ENCODE measurements at regions not wholly inside any gene's neighbourhood (a gene's known extent, or its start where the extent isn't known, plus 50 kb on each side); places are given as distances from the start of the nearest gene placed in this dataset.

- no peaks in the 10 kb centered on the region for H3K79me2 ChIP-seq (ENCODE audit: control insufficient read depth, insufficient read depth, low read length)
- intact Hi-C loops (cut with micrococcal nuclease): no loop called here
- peak; percentile 66 for FAIRE-seq
- H3K4me2 ChIP-seq (ENCODE audit: insufficient read depth, low read length): no peak overlapping the region
- no peaks in the 10 kb centered on the region for H3K9me3 ChIP-seq (replicated peaks; ENCODE audit: control insufficient read depth, insufficient read depth, low read length)
- BruUV-seq (replicated peaks): no TSS peak
- no peaks in the 10 kb centered on the region for H3K27me3 ChIP-seq (ENCODE audit: control insufficient read depth in 2 of 2, insufficient read depth in 2 of 2, low read length in 2 of 2)
- no peak overlapping the region for H2AFZ ChIP-seq (ENCODE audit: low read depth, low read length)
- no peaks in the 10 kb centered on the region for H4K20me1 ChIP-seq (replicated peaks; ENCODE audit: control insufficient read depth, extremely low read depth, insufficient read depth, low read length)
- dilution Hi-C loops (cut with MboI; ENCODE audit: extremely low pct_ligation_motif_present, low sequenced_read_pairs): no loop called here
- H3K9ac ChIP-seq (replicated peaks; ENCODE audit: extremely low read depth, insufficient read depth, low read length): no peak overlapping the region
- H3K36me3 ChIP-seq (ENCODE audit: control insufficient read depth in 2 of 2, extremely low read depth in 1 of 2, insufficient read depth in 2 of 2, low read length in 2 of 2): no peaks in the 10 kb centered on the region
- H3K27ac ChIP-seq (ENCODE audit: insufficient read depth, low read depth, low read length): no peak overlapping the region
- TF ChIP-seq EZH2 (IDR thresholded peaks at IDR 0.05; ENCODE audit: borderline replicate concordance, low read depth, low read length, severe bottlenecking): no peak
- TF ChIP-seq MAX (IDR thresholded peaks at IDR 0.05; ENCODE audit: insufficient read depth, insufficient read length): no peak
- TF ChIP-seq JUN (IDR thresholded peaks at IDR 0.05; ENCODE audit: borderline replicate concordance, insufficient read depth, insufficient read length, low read depth): no peak
- TF ChIP-seq, protein P1, sequence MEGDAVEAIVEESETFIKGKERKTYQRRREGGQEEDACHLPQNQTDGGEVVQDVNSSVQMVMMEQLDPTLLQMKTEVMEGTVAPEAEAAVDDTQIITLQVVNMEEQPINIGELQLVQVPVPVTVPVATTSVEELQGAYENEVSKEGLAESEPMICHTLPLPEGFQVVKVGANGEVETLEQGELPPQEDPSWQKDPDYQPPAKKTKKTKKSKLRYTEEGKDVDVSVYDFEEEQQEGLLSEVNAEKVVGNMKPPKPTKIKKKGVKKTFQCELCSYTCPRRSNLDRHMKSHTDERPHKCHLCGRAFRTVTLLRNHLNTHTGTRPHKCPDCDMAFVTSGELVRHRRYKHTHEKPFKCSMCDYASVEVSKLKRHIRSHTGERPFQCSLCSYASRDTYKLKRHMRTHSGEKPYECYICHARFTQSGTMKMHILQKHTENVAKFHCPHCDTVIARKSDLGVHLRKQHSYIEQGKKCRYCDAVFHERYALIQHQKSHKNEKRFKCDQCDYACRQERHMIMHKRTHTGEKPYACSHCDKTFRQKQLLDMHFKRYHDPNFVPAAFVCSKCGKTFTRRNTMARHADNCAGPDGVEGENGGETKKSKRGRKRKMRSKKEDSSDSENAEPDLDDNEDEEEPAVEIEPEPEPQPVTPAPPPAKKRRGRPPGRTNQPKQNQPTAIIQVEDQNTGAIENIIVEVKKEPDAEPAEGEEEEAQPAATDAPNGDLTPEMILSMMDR (IDR thresholded peaks at IDR 0.05; ENCODE audit: extremely low read depth in 1 of 2, insufficient read depth in 1 of 2, low read depth in 1 of 2, low read length in 2 of 2): no peak
- no peak for TF ChIP-seq POLR2AphosphoS5 (IDR thresholded peaks at IDR 0.05; ENCODE audit: insufficient read depth, low read depth, low read length)
- TF ChIP-seq MYC (IDR thresholded peaks at IDR 0.05; ENCODE audit: low read depth, low read length): no peak
- TF ChIP-seq POLR2A (IDR thresholded peaks at IDR 0.05; ENCODE audit: low read depth, low read length): no peak
- TF ChIP-seq FOS (IDR thresholded peaks at IDR 0.05; ENCODE audit: borderline replicate concordance, insufficient read depth, low read length): no peak
- no peak for TF ChIP-seq GATA2 (IDR thresholded peaks at IDR 0.05; ENCODE audit: insufficient read depth, insufficient read length, low read depth, low read length)
- H3K4me1 ChIP-seq (ENCODE audit: control insufficient read depth, extremely low read depth, insufficient read depth, low read length): no peaks in the 10 kb centered on the region
- no peak overlapping the region for H3K4me3 ChIP-seq (replicated peaks in 1 of 3; ENCODE audit: insufficient read depth in 1 of 3, low read depth in 1 of 3, low read length in 3 of 3)
- no peak for DNase-seq (ENCODE audit: low read depth, low spot score)
- POLR2A ChIA-PET: no interaction called here
- CTCF ChIA-PET: no interaction called here
- no peaks in the 10 kb centered on the region for H3K9me1 ChIP-seq (replicated peaks; ENCODE audit: control insufficient read depth, extremely low read depth, insufficient read depth, low read length)
These were observed 322.9 kb downstream of the NFIB start for GRCh38 chr9:13990994-13991393.

Data from endothelial cell of umbilical vein (primary cell).